Sigmoid colon (tissue), 6 donors: ENCODE measurements at regions not wholly inside any gene's neighbourhood (a gene's known extent, or its start where the extent isn't known, plus 50 kb on each side); places are given as distances from the start of the nearest gene placed in this dataset.
"Not testable (repeated sequence)": the region's sequence is repeated elsewhere in the genome, so short reads cannot be mapped to it uniquely, and the experiment has no call there.

Experiments
- DNase-seq: peaks from one replicate; pipeline ENCODE4 v3.0.0-alpha.2; 2019
- H3K27ac ChIP-seq, 4 donors: fragments of 200-600 bp; sonication (generic); one replicate each; pipeline ENCODE4 v1.5.1; 2016 to 2019; ENCODE audit warnings: mild to moderate bottlenecking in 1 of 4
- H3K27me3 ChIP-seq, 3 donors: fragments of 200-600 bp; sonication (generic); one replicate each; pipeline ENCODE4 v1.5.1; 2019; ENCODE audit warnings: mild to moderate bottlenecking in 1 of 3
- H3K36me3 ChIP-seq, 4 donors: fragments of 200-600 bp; sonication (generic); one replicate each; pipeline ENCODE4 v1.5.1; 2016 to 2019
- H3K4me1 ChIP-seq, 4 donors: fragments of 200-600 bp; sonication (generic); one replicate each; pipeline ENCODE4 v1.5.1; 2017 to 2019
- H3K4me3 ChIP-seq, 4 donors: fragments of 200-600 bp; sonication (generic); one replicate each; pipeline ENCODE4 v1.5.1; 2017 to 2019; ENCODE audit warnings: mild to moderate bottlenecking in 2 of 4, moderate library complexity in 1 of 4
- H3K9me3 ChIP-seq, 4 donors: fragments of 200-600 bp in 3 of 4; sonication (generic) in 3 of 4; one replicate each; pipeline versions ENCODE4 v1.5.1 to v1.6.1; 2013 to 2019
- CTCF ChIP-seq, 4 experiments: fragments of 450-650 bp in 3 of 4; fragments of 200-600 bp in 1 of 4; IDR thresholded peaks; one replicate each; pipeline ENCODE4 v1.5.1; 2016 to 2019; ENCODE audit warnings: antibody characterized with exemption in 4 of 4, mild to moderate bottlenecking in 3 of 4, moderate library complexity in 2 of 4
- EP300 ChIP-seq, 4 donors: sonication (generic); formaldehyde crosslinking; IDR thresholded peaks; one replicate each; pipeline ENCODE4 v1.6.1; 2017; ENCODE audit warnings: antibody characterized with exemption in 4 of 4
- POLR2A ChIP-seq, 2 donors: fragments of 450-650 bp; IDR thresholded peaks; one replicate each; pipeline ENCODE4 v1.6.1; 2016; ENCODE audit warnings: antibody characterized with exemption in 2 of 2, mild to moderate bottlenecking in 2 of 2, moderate library complexity in 2 of 2
- POLR2AphosphoS5 ChIP-seq, 4 donors: sonication (generic); formaldehyde crosslinking; IDR thresholded peaks; one replicate each; pipeline ENCODE4 v1.6.1; 2017; ENCODE audit warnings: antibody characterized with exemption in 4 of 4
- WGBS, 2 donors: extraction: QIAGEN DNeasy Blood & Tissue Kit; methylation state at CpG; one replicate each; pipeline ENCODE4 v1.1.7; 2013; 5-methylcytosine and 5-hydroxymethylcytosine counted together
- intact Hi-C: fragments of 100-400 bp; cut with DNase I; formaldehyde crosslinking; loops from one replicate; pipeline ENCODE4 v1.15.1; 2023
- donor health status: healthy with polysubstance abuse.
- donor health status: healthy.

DNA sequence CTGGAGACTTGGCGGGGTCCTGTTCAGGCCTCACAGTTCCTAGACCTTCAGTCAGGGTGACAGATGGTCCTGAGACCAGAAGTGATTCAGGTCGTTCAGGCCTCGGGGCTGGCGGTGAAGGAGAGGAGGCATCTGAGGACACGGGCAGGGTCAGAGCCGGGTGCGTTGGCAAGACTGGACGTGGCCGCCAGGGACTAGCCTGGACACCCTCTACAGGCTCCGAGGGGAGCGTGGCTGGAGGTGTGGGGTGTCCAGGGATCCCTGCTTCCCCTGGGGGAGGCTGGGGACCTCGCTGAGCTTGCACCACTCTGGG is 64.0 kb upstream of the TARDBP start:
- Histone ChIP-seq H3K27ac (no peak overlapping the region), H3K36me3 (no peaks in the 10 kb centered on the region), H3K27me3 (no peaks in the 10 kb centered on the region), H3K4me1 (peaks cover 0 to 13% (median 5%) of the 10 kb centered on the region in 4 donors), H3K9me3 (no peaks in the 10 kb centered on the region), H3K4me3 (no peak overlapping the region)
- intact Hi-C loops = no loop called here
- no peak for TF ChIP-seq POLR2AphosphoS5 (IDR thresholded peaks at IDR 0.05)
- no peak for TF ChIP-seq EP300 (IDR thresholded peaks at IDR 0.05)
- no peak for TF ChIP-seq POLR2A (IDR thresholded peaks at IDR 0.05)
- no peak for TF ChIP-seq CTCF (IDR thresholded peaks at IDR 0.05)
- DNase-seq = no peak
- 89% methylated on average over 12 of the region's 12 CpGs for WGBS, 2 donors

GRCh38 chr1:10950316-10951172 is 61.9 kb upstream of the TARDBP start:
- Histone ChIP-seq H3K4me3 (no peak overlapping the region), H3K27me3 (no peaks in the 10 kb centered on the region), H3K27ac (no peak overlapping the region), H3K4me1 (no peaks in the 10 kb centered on the region), H3K36me3 (no peaks in the 10 kb centered on the region), H3K9me3 (peaks cover 0 to 6% (median 0%) of the 10 kb centered on the region in 4 donors)
- DNase-seq = no peak
- intact Hi-C loops = no loop called here
- TF ChIP-seq CTCF (IDR thresholded peaks at IDR 0.05) (no peak), POLR2A (IDR thresholded peaks at IDR 0.05) (no peak), POLR2AphosphoS5 (IDR thresholded peaks at IDR 0.05) (no peak), EP300 (IDR thresholded peaks at IDR 0.05) (no peak)
- 89 to 90% methylated on average over 17 of the region's 17 CpGs for WGBS, 2 donors

DNA sequence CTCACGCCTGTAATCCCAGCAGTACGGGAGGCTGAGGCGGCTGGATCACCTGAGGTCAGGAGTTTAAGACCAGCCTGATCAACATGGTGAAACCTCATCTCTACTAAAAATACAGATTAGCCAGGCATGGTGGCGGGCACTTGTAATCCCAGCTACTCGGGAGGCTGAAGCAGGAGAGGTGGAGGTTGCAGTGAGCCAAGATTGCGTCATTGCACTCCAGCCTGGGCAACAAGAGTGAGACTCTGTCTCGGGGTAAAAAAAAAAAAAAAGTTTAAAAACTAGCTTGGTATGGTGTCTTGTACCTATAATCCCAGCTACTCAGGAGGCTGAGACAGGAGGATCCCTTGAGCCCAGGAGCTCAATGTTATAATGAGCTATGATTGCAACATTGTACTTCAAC is 61.2 kb upstream of the TARDBP start:
- H3K4me3 ChIP-seq, DNase-seq, H3K4me1 ChIP-seq, H3K36me3 ChIP-seq, H3K27ac ChIP-seq, H3K27me3 ChIP-seq, H3K9me3 ChIP-seq, intact Hi-C loops: not testable (repeated sequence)
- WGBS, 2 donors = 89 to 94% methylated on average over 7 of the region's 7 CpGs

DNA sequence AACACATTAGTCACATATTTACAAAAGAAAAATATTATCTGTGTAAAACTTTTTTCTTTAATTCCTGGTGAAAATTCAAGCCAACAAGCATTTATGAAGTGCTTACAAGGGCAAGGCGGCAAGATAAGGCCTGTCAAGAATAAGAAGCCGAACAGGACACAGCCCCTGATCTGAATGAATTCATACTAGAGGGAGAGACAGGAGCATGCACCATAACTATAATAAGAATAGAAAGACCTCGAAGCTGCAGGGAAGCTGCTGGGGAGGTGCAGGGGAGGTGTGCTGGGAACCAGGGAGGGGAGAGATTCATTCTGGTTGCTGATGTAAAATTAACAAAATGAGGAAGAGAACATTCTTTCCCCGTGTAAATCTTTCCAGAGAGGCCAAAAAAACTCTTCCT is 60.5 kb upstream of the TARDBP start:
- 67 to 68% methylated on average over 4 of the region's 4 CpGs for WGBS, 2 donors
- Histone ChIP-seq H3K27ac (no peak overlapping the region), H3K27me3 (no peaks in the 10 kb centered on the region), H3K36me3 (no peaks in the 10 kb centered on the region), H3K9me3 (peaks cover 0 to 6% (median 0%) of the 10 kb centered on the region in 4 donors), H3K4me3 (no peak overlapping the region), H3K4me1 (no peaks in the 10 kb centered on the region)
- intact Hi-C loops = no loop called here
- no peak for DNase-seq
- no peak for TF ChIP-seq CTCF (IDR thresholded peaks at IDR 0.05)

- WGBS, 2 donors = 95 to 96% methylated on average over 12 of the region's 12 CpGs
- Histone ChIP-seq H3K4me1 (no peaks in the 10 kb centered on the region), H3K4me3 (no peak overlapping the region), H3K27ac (no peak overlapping the region), H3K36me3 (no peaks in the 10 kb centered on the region), H3K27me3 (no peaks in the 10 kb centered on the region), H3K9me3 (peaks cover 0 to 6% (median 0%) of the 10 kb centered on the region in 4 donors)
- intact Hi-C loops = no loop called here
- DNase-seq = no peak
- TF ChIP-seq POLR2A (IDR thresholded peaks at IDR 0.05) = no peak
- TF ChIP-seq POLR2AphosphoS5 (IDR thresholded peaks at IDR 0.05) = no peak
- no peak for TF ChIP-seq EP300 (IDR thresholded peaks at IDR 0.05)
Measured at GRCh38 chr1:10953505-10954193, 58.8 kb upstream of the TARDBP start.
